H7 (cell line): ENCODE measurements at regions not wholly inside any gene's neighbourhood (a gene's known extent, or its start where the extent isn't known, plus 50 kb on each side); places are given as distances from the start of the nearest gene placed in this dataset.

ENCODE experiments used
- DNase-seq: peaks from one replicate; pipeline ENCODE4 v3.0.0; 2012
- H3K27me3 ChIP-seq: 2 replicates; pipeline ENCODE4 v1.6.0; 2011; ENCODE audit warnings: mild to moderate bottlenecking, low read length; ENCODE audit not compliant: control insufficient read depth, insufficient read depth
- H3K36me3 ChIP-seq: replicated peaks from 2 replicates; pipeline ENCODE4 v1.5.1; 2011; ENCODE audit warnings: low read length; ENCODE audit not compliant: control insufficient read depth, insufficient read depth
- H3K4me3 ChIP-seq: 2 replicates; pipeline ENCODE4 v1.5.1; 2011; ENCODE audit warnings: low read depth, mild to moderate bottlenecking, control low read depth, low read length, moderate library complexity; ENCODE audit not compliant: insufficient read depth

GRCh38 chr11:11070976-11071375 lies 213.1 kb upstream of the ZBED5 start:
- DNase-seq: no peak
- H3K27me3 ChIP-seq: no peaks in the 10 kb centered on the region
- no peaks in the 10 kb centered on the region for H3K36me3 ChIP-seq
- H3K4me3 ChIP-seq: no peak overlapping the region

DNA sequence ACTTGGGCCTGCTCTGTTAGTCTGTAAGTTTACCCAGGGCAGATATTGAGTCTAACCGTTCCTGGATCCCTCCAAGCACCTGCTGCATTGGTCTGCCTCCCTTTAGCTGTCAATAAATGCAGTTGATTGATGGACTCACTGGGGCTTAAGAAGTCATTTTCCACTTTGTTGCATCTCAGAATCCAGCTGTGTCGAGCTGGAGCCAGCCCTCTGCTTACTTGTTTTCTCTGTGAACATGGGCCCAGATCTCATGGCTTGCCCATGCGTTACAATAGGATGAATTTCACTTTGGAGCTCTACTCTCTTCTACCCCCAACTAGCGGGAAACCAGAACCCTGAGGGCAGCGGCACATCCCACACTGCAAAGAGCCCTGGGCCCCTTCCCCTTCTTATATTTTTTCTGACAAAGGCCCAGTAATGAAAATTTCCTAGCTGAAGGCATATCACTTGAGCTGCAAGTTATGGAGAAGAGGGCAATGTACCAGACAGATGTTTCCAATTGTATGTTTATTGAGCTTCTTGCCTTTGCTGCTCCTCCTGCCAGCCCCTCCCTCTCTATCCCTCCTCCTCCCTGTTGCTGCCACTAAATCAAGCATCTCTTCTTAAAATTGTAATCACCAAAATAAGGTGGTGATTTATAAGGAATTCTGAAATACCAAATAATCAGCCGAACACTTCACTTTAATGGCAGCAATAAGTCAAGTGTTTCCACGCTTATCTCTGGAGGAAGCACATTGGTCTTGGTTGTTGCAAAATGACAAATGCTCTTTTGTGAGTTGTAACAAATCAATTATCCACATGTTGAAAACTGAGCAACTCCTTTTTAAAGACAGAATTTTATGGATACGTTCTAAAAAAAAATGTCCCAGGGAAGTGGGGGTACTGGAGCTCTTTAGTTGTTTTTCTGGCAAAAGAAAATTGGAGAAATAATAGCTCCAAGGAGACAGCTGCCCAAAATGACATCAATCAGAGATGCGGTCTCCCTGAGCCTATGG lies 212.3 kb upstream of the ZBED5 start:
- DNase-seq: no peak
- Histone ChIP-seq H3K27me3 (no peaks in the 10 kb centered on the region), H3K36me3 (no peaks in the 10 kb centered on the region)

GRCh38 chr11:11068113-11068512 lies 210.3 kb upstream of the ZBED5 start:
- H3K27me3 ChIP-seq: no peaks in the 10 kb centered on the region
- no peak for DNase-seq
- no peaks in the 10 kb centered on the region for H3K36me3 ChIP-seq
- H3K4me3 ChIP-seq: no peak overlapping the region

More for the DNA sequence above, 212.3 kb upstream of the ZBED5 start:
- no peak overlapping the region for H3K4me3 ChIP-seq

- H3K36me3 ChIP-seq: no peaks in the 10 kb centered on the region
- H3K4me3 ChIP-seq: no peak overlapping the region
- H3K27me3 ChIP-seq: no peaks in the 10 kb centered on the region
- peak; percentile 40 for DNase-seq
Observed at GRCh38 chr11:11065396-11065795, 207.5 kb upstream of the ZBED5 start.

- Histone ChIP-seq H3K4me3 (no peak overlapping the region), H3K27me3 (no peaks in the 10 kb centered on the region), H3K36me3 (no peaks in the 10 kb centered on the region)
- no peak for DNase-seq
Observed at GRCh38 chr11:11057472-11057854, 199.6 kb upstream of the ZBED5 start.

DNA sequence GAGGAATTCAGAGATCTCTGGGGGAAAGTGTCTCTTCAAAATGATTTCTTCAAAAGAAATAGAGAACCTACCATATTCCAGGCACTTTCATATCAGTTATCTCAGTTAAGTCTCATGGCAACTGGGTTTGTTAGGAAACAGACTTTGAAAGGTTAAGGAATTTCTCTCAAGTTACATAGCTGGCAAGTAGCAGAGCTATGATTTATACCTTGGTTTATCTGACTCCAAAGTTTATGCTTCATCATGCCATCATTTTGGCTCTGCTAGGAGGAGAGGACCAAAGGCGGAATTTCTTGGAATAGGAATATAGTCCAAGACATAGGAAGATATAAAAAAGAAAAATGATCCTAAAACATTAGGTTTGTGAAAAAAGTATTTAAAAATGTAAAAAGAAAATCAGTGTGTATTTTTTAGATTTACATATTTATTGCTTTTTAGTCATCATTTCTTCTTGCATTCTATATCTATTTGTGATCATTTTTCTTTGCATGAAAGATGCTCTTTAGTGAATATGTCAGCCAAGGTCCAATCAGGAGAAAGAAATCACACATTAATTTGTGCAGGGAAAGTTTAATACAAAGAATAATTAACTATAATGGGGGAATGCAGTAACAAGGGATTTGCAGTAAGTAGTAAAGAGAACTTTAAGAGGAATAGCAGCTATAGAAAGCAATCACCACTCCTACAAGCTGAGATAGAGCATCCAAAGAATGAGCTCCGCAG lies 199.1 kb upstream of the ZBED5 start:
- no peaks in the 10 kb centered on the region for H3K36me3 ChIP-seq
- no peak overlapping the region for H3K4me3 ChIP-seq
- H3K27me3 ChIP-seq: no peaks in the 10 kb centered on the region
- DNase-seq: no peak

- Histone ChIP-seq H3K36me3 (no peaks in the 10 kb centered on the region), H3K4me3 (no peak overlapping the region), H3K27me3 (no peaks in the 10 kb centered on the region)
- no peak for DNase-seq
Observed at GRCh38 chr11:11056316-11056715, 198.5 kb upstream of the ZBED5 start.

DNA sequence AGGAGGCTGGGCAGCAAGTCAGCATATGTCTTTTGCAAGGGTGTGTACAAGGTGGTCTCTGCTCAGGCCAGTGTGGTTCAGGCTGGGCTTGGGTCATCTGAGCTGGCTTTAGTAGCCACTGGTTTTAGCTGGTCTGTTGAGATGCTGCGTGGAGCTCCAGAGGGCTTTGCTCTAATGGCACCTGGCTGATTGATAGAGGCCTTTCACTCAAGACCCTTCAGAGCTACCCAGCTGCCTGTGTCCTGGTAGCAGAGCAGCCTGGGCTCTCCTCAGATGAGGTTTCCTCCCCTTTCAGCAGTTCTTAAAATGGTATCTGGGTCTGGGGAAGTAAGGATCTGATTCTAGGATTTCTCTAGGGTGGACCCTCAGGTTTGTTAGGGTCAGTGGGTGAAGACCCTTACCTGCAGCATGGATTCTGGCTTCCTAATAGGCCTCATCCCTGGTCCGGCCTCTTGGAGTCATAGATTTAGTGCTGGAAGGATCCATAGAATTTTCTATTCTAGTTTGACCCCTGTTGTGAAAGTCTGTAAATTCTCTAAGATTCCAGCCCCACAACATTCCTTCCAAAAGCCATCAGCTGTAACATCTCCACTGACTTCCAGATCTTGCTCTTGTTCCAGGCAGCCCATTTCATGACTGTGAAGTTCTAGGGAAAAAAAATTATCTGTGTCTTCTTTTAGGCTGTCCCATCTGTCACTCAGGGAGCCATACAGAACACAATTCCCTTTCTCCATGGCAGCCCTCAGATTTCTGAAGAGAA lies 190.2 kb upstream of the ZBED5 start:
- no peak for DNase-seq
- Histone ChIP-seq H3K27me3 (no peaks in the 10 kb centered on the region), H3K4me3 (no peak overlapping the region), H3K36me3 (no peaks in the 10 kb centered on the region)

- no peaks in the 10 kb centered on the region for H3K36me3 ChIP-seq
- H3K27me3 ChIP-seq: no peaks in the 10 kb centered on the region
- DNase-seq: no peak
- no peak overlapping the region for H3K4me3 ChIP-seq
Observed at GRCh38 chr11:11046781-11047180, 188.9 kb upstream of the ZBED5 start.

- no peaks in the 10 kb centered on the region for H3K36me3 ChIP-seq
- no peak overlapping the region for H3K4me3 ChIP-seq
- H3K27me3 ChIP-seq: no peaks in the 10 kb centered on the region
- no peak for DNase-seq
Observed at GRCh38 chr11:11045156-11045930, 187.5 kb upstream of the ZBED5 start.

DNA sequence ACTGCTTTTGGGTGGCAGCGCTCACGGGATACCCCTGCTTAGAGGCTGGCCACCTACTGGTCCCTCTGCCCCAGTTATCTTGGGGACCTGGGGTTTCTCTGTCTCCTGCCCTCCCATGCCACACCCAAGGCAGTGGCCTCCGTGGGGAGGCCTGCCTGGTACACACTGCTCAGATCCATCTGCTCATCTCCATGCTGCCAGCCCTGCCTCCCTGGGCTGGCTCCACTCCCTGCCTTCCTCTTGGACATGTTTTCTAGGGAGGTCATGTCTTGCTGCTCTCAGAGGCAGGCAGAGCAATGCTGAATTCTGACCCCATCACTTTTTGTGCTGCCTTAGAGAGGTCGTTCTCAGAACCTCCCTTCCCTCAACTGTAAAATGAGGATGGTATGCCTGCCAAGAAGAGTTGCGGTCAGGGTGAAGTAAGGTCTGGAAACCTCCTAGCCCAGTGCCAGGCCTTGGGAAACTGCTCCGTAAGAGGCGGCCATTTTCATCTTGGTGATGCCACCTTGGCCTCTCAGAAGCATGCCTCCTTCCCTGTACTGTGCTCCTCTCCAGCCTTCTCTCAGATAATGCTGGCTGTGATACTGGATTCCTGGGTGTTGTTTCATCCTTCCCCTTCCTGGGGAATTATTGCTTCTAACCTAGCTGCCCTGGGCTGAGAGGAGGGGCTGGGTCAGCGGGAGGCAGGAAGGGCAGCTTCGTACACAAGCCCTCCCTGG lies 186.4 kb upstream of the ZBED5 start:
- H3K4me3 ChIP-seq: no peak overlapping the region
- DNase-seq: no peak
- no peaks in the 10 kb centered on the region for H3K36me3 ChIP-seq
- H3K27me3 ChIP-seq: no peaks in the 10 kb centered on the region

GRCh38 chr11:11043721-11044120 lies 185.9 kb upstream of the ZBED5 start:
- H3K36me3 ChIP-seq: no peaks in the 10 kb centered on the region
- no peaks in the 10 kb centered on the region for H3K27me3 ChIP-seq

DNA sequence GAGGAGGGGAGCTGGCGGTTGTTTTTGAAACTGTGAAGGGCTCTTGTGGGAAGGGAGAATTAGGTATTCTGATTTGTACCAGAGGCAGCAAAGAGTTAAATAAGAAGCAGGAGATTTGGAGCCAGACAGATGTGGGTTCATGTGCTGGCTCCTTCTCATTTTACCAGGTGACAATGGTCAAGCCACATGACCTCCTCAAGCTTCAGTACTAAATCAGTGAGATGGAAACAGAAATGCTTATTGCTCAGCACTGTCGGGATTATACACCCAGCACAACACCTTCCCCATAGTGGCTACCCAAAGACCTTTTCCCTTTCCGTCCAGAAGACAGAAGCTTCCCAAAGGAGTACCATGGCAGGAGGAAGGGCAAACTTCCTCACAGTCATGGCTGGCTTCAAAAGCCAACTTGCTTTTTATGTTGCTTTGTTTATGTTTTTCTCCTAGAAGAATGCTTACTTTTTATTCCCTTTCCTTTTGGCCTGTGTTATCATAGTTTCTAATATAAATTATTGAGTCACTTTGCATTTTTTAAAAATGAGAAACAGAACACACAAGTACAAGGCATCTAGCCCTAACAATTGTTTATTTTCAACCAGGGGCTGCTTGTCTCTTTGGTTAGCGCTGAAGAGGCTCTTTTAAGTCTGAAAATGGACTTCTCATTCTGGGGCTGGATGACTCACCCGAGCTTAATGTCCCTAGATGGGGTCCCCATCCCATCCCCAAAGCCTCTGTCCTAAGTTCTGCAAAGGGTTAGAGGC lies 181.5 kb upstream of the ZBED5 start:
- H3K4me3 ChIP-seq: no peak overlapping the region
- no peaks in the 10 kb centered on the region for H3K27me3 ChIP-seq
- H3K36me3 ChIP-seq: no peaks in the 10 kb centered on the region
- DNase-seq: no peak

More at GRCh38 chr11:11043721-11044120, 185.9 kb upstream of the ZBED5 start:
- no peak overlapping the region for H3K4me3 ChIP-seq
- no peak for DNase-seq
